ENCODE measurements at regions not wholly inside any gene's neighbourhood (a gene's known extent, or its start where the extent isn't known, plus 50 kb on each side); places are given as distances from the start of the nearest gene placed in this dataset.

GRCh38 chr10:130898381-130898780, 413.1 kb downstream of the TCERG1L start:
- no peak for TF ChIP-seq CTCF (conservative IDR thresholded peaks at IDR 0.05; ENCODE audit: low read depth, low read length)
- no peak for TF ChIP-seq POLR2A (IDR thresholded peaks at IDR 0.05; ENCODE audit: low read depth, low read length)
- no peak for TF ChIP-seq RAD21 (IDR thresholded peaks at IDR 0.05; ENCODE audit: low read length)
- TF ChIP-seq RFX5 (IDR thresholded peaks at IDR 0.05; ENCODE audit: low read depth, low read length): no peak
- no peak for TF ChIP-seq NFE2L2 (IDR thresholded peaks at IDR 0.05; ENCODE audit: low read depth, low read length)
- TF ChIP-seq RCOR1 (IDR thresholded peaks at IDR 0.05; ENCODE audit: insufficient replicate concordance, low read length): no peak
- no peak for TF ChIP-seq CEBPB (IDR thresholded peaks at IDR 0.05; ENCODE audit: low read depth, low read length)
- no peak for TF ChIP-seq USF2 (IDR thresholded peaks at IDR 0.05; ENCODE audit: low read depth, low read length)
- TF ChIP-seq FOS (IDR thresholded peaks at IDR 0.05; ENCODE audit: low read depth, low read length): no peak
